Stomach (tissue), 4 donors: ENCODE measurements at regions not wholly inside any gene's neighbourhood (a gene's known extent, or its start where the extent isn't known, plus 50 kb on each side); places are given as distances from the start of the nearest gene placed in this dataset.

Source experiments
- EP300 ChIP-seq: sonication (generic); formaldehyde crosslinking; IDR thresholded peaks from one replicate; pipeline ENCODE4 v1.6.1; 2017; ENCODE audit warnings: antibody characterized with exemption
- POLR2A ChIP-seq, 4 donors: fragments of 450-650 bp; IDR thresholded peaks; one replicate each; pipeline ENCODE4 v1.6.1; 2016; ENCODE audit warnings: antibody characterized with exemption in 4 of 4, control low read depth in 2 of 4, mild to moderate bottlenecking in 1 of 4, moderate library complexity in 1 of 4
- POLR2AphosphoS5 ChIP-seq, 3 donors: sonication (generic); formaldehyde crosslinking; IDR thresholded peaks; one replicate each; pipeline ENCODE4 v1.6.1; 2016; ENCODE audit warnings: antibody characterized with exemption in 3 of 3
- TF ChIP-seq, protein P1 (sequence below), 7 experiments: fragments of 450-650 bp in 4 of 7; fragments of 200-600 bp in 3 of 7; sonication (generic) in 3 of 7; IDR thresholded peaks; one replicate each; pipeline ENCODE4 v1.5.1; 2016 to 2019; ENCODE audit warnings: antibody characterized with exemption in 7 of 7, control low read depth in 2 of 7, mild to moderate bottlenecking in 1 of 7

DNA sequence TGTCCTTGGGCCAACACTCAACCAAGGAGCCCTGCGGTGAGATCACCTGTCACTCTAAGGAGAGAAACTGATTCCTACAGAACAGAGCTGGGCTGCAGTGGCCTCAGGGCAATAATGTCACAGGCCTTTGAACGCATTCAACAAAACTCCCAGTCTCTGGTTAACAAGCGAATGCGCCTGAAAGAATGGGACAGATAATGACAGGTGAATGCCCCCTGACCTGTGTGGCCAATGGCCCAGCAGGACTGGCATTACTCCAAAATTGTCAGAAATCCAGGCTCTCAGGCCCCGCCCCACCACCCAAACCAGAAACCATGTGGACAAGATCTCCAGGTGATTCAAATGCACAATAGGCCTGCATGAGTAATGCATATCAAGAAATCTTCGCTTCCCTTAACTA, 277.7 kb upstream of the KLF6 start:
- TF ChIP-seq POLR2A (IDR thresholded peaks at IDR 0.05), result no peak
- TF ChIP-seq, protein P1, sequence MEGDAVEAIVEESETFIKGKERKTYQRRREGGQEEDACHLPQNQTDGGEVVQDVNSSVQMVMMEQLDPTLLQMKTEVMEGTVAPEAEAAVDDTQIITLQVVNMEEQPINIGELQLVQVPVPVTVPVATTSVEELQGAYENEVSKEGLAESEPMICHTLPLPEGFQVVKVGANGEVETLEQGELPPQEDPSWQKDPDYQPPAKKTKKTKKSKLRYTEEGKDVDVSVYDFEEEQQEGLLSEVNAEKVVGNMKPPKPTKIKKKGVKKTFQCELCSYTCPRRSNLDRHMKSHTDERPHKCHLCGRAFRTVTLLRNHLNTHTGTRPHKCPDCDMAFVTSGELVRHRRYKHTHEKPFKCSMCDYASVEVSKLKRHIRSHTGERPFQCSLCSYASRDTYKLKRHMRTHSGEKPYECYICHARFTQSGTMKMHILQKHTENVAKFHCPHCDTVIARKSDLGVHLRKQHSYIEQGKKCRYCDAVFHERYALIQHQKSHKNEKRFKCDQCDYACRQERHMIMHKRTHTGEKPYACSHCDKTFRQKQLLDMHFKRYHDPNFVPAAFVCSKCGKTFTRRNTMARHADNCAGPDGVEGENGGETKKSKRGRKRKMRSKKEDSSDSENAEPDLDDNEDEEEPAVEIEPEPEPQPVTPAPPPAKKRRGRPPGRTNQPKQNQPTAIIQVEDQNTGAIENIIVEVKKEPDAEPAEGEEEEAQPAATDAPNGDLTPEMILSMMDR (IDR thresholded peaks at IDR 0.05), result no peak
- no peak for TF ChIP-seq POLR2AphosphoS5 (IDR thresholded peaks at IDR 0.05)
- no peak for TF ChIP-seq EP300
